H1 (cell line): ENCODE measurements at regions not wholly inside any gene's neighbourhood (a gene's known extent, or its start where the extent isn't known, plus 50 kb on each side); places are given as distances from the start of the nearest gene placed in this dataset.

Experiments used
- CTCF ChIA-PET: fragments of 300-600 bp; sonication (Branson Sonifier 250); formaldehyde crosslinking; loops from one replicate; lab custom pipeline; 2021; ENCODE audit not compliant: partially characterized antibody; lab: Charles Lee
- POLR2A ChIA-PET: fragments of 300-600 bp; sonication (Branson Sonifier 250); formaldehyde crosslinking; loops from one replicate; lab custom pipeline; 2021; ENCODE audit warnings: inconsistent platforms; ENCODE audit not compliant: partially characterized antibody; lab: Charles Lee
- DNase-seq, 2 experiments: peaks; one replicate each; pipeline versions ENCODE4 v3.0.0 to v3.0.0-alpha.2; 2010 to 2022; ENCODE audit warnings: low spot score in 2 of 2, low read depth in 1 of 2, mixed read lengths in 1 of 2
- FAIRE-seq: peaks from 2 replicates; lab custom pipeline; 2011; peaks lifted over from hg19 to GRCh38; lab: Jason Lieb, UNC
- H2AFZ ChIP-seq: 2 replicates; pipeline ENCODE4 v1.8.1; 2012; ENCODE audit warnings: low read length, inconsistent platforms
- H2AK5ac ChIP-seq: 2 replicates; pipeline ENCODE4 v1.6.1; 2013; ENCODE audit warnings: low read depth, low read length
- H2BK120ac ChIP-seq: replicated peaks from 2 replicates; pipeline ENCODE3; 2013; ENCODE audit warnings: low read depth, low read length, inconsistent platforms
- H2BK12ac ChIP-seq: 2 replicates; pipeline ENCODE4 v1.6.1; 2013; ENCODE audit warnings: low read depth, low read length
- H2BK15ac ChIP-seq: 2 replicates; pipeline ENCODE4 v1.6.1; 2013; ENCODE audit warnings: low read length
- H2BK20ac ChIP-seq: 2 replicates; pipeline ENCODE4 v1.6.1; 2013; ENCODE audit warnings: low read length
- H2BK5ac ChIP-seq: 2 replicates; pipeline ENCODE4 v1.6.1; 2013; ENCODE audit warnings: low read depth, low read length
- H3K14ac ChIP-seq: 2 replicates; pipeline ENCODE4 v1.6.1; 2013; ENCODE audit warnings: inconsistent platforms; ENCODE audit not compliant: insufficient read length
- H3K18ac ChIP-seq: 2 replicates; pipeline ENCODE4 v1.6.1; 2013; ENCODE audit warnings: low read length; ENCODE audit errors: extremely low read depth
- H3K23ac ChIP-seq: 2 replicates; pipeline ENCODE4 v1.6.1; 2013; ENCODE audit warnings: inconsistent platforms; ENCODE audit not compliant: insufficient read length
- H3K23me2 ChIP-seq: 2 replicates; pipeline ENCODE4 v1.6.1; 2013; ENCODE audit warnings: low read depth, low read length
- H3K27ac ChIP-seq: 2 replicates; pipeline ENCODE4 v1.6.1; 2011; ENCODE audit warnings: low read depth, low read length, inconsistent platforms
- H3K27me3 ChIP-seq, 4 experiments: replicated peaks in 1 of 4; 1 replicate in 1 of 4; 2 replicates in 3 of 4; pipeline versions ENCODE4 v1.6.1 to v1.8.1; 2011 to 2013; ENCODE audit warnings: low read length in 3 of 4, mild to moderate bottlenecking in 3 of 4, inconsistent platforms in 2 of 4, mixed read lengths in 2 of 4, moderate library complexity in 1 of 4; ENCODE audit not compliant: control insufficient read depth in 3 of 4, insufficient read depth in 3 of 4; ENCODE audit errors: extremely low read depth in 1 of 4
- H3K36me3 ChIP-seq, 4 experiments: 2 replicates each; pipeline versions ENCODE4 v1.6.1 to v1.8.1; 2011 to 2013; ENCODE audit warnings: mild to moderate bottlenecking in 4 of 4, low read length in 3 of 4, moderate library complexity in 2 of 4, control low read depth in 1 of 4, inconsistent platforms in 1 of 4; ENCODE audit not compliant: insufficient read depth in 4 of 4, control insufficient read depth in 2 of 4
- H3K4ac ChIP-seq: replicated peaks from 2 replicates; pipeline ENCODE3; 2013; ENCODE audit warnings: low read length, low read depth, mixed read lengths, inconsistent platforms; ENCODE audit not compliant: insufficient read length
- H3K4me1 ChIP-seq, 4 experiments: replicated peaks in 1 of 4; 1 replicate in 1 of 4; 2 replicates in 3 of 4; pipeline versions ENCODE4 v1.6.1 to v1.8.1; 2011 to 2013; ENCODE audit warnings: low read length in 3 of 4, inconsistent platforms in 2 of 4, mixed read lengths in 1 of 4; ENCODE audit not compliant: insufficient read depth in 4 of 4, control insufficient read depth in 3 of 4
- H3K4me2 ChIP-seq, 2 experiments: 2 replicates each; pipeline versions ENCODE4 v1.6.1 to v1.8.1; 2011 to 2013; ENCODE audit warnings: low read depth in 2 of 2, low read length in 2 of 2, control low read depth in 1 of 2, inconsistent platforms in 1 of 2, mild to moderate bottlenecking in 1 of 2; ENCODE audit not compliant: insufficient read depth in 1 of 2
- H3K4me3 ChIP-seq, 4 experiments: fragments of 200-600, 300-600 bp in 1 of 4; sonication (generic), shearing (Covaris generic), sonication (Bioruptor Twin) in 1 of 4; 2 replicates each; pipeline versions ENCODE4 v1.5.1 to v1.8.1; 2011 to 2016; ENCODE audit warnings: low read length in 4 of 4, low read depth in 3 of 4, control low read depth in 2 of 4, inconsistent platforms in 2 of 4, mild to moderate bottlenecking in 2 of 4, mixed read lengths in 1 of 4, moderate library complexity in 1 of 4; ENCODE audit not compliant: insufficient read depth in 2 of 4; ENCODE audit errors: extremely low read depth in 1 of 4
- H3K56ac ChIP-seq: replicated peaks from 2 replicates; pipeline ENCODE3; 2013; ENCODE audit warnings: low read depth, mild to moderate bottlenecking, mixed read lengths, low read length, inconsistent platforms; ENCODE audit not compliant: insufficient read length
- H3K79me1 ChIP-seq: 2 replicates; pipeline ENCODE4 v1.6.1; 2013; ENCODE audit warnings: low read depth, low read length, control low read depth
- H3K79me2 ChIP-seq, 2 experiments: 2 replicates each; pipeline versions ENCODE4 v1.6.1 to v1.8.1; 2012 to 2013; ENCODE audit warnings: low read length in 2 of 2, mild to moderate bottlenecking in 2 of 2, inconsistent platforms in 1 of 2; ENCODE audit not compliant: insufficient read depth in 2 of 2, control insufficient read depth in 1 of 2
- H3K9ac ChIP-seq, 4 experiments: replicated peaks in 1 of 4; 1 replicate in 1 of 4; 2 replicates in 3 of 4; pipeline versions ENCODE4 v1.6.1 to v1.8.1; 2011 to 2013; ENCODE audit warnings: low read depth in 3 of 4, low read length in 3 of 4, control low read depth in 2 of 4, mild to moderate bottlenecking in 2 of 4, moderate library complexity in 2 of 4, inconsistent platforms in 1 of 4; ENCODE audit errors: extremely low read depth in 1 of 4
- H3K9me3 ChIP-seq, 2 experiments: 2 replicates each; pipeline versions ENCODE4 v1.6.1 to v1.8.1; 2012 to 2013; ENCODE audit warnings: mild to moderate bottlenecking in 2 of 2, moderate library complexity in 2 of 2, control low read depth in 1 of 2, inconsistent platforms in 1 of 2, low read depth in 1 of 2, low read length in 1 of 2, mixed read lengths in 1 of 2; ENCODE audit not compliant: insufficient read depth in 2 of 2
- H4K20me1 ChIP-seq, 2 experiments: replicated peaks in 1 of 2; 2 replicates each; pipeline versions ENCODE3 to v1.8.1; 2011 to 2013; ENCODE audit warnings: inconsistent platforms in 2 of 2, low read length in 2 of 2, mild to moderate bottlenecking in 1 of 2; ENCODE audit not compliant: insufficient read depth in 2 of 2, control insufficient read depth in 1 of 2
- H4K5ac ChIP-seq: 2 replicates; pipeline ENCODE4 v1.6.1; 2013; ENCODE audit warnings: low read length, low read depth, mixed read lengths, inconsistent platforms; ENCODE audit not compliant: insufficient read length
- H4K8ac ChIP-seq: 2 replicates; pipeline ENCODE4 v1.8.0; 2013; ENCODE audit warnings: mild to moderate bottlenecking, moderate library complexity, low read length, inconsistent platforms; ENCODE audit not compliant: insufficient read depth; ENCODE audit errors: extremely low read depth
- H4K91ac ChIP-seq: replicated peaks from 2 replicates; pipeline ENCODE3; 2013; ENCODE audit warnings: low read length, mixed read lengths, inconsistent platforms; ENCODE audit not compliant: insufficient read length
- ATF2 ChIP-seq: IDR thresholded peaks from 2 replicates; pipeline ENCODE4 v1.6.1; 2012; ENCODE audit warnings: low read length, inconsistent platforms
- EP300 ChIP-seq, 2 experiments: IDR thresholded peaks; 1 replicate in 1 of 2; 2 replicates in 1 of 2; pipeline ENCODE4 v1.6.1; 2011 to 2012; ENCODE audit warnings: low read depth in 2 of 2, low read length in 2 of 2, mild to moderate bottlenecking in 2 of 2, borderline replicate concordance in 1 of 2, inconsistent platforms in 1 of 2, moderate library complexity in 1 of 2
- WGBS, 2 experiments: shearing (Covaris generic) in 1 of 2; methylation state at CpG; one replicate each; pipeline versions ENCODE4 v1.1.6 to v1.1.7; 2013 to 2015; ENCODE audit warnings: low lambda C conversion rate in 2 of 2, mixed read lengths in 2 of 2, inconsistent platforms in 1 of 2, low coverage in 1 of 2, missing lambda C conversion rate in 1 of 2; ENCODE audit not compliant: insufficient replicate concordance in 2 of 2, insufficient coverage in 1 of 2, insufficient read length in 1 of 2; ENCODE audit errors: extremely low coverage in 1 of 2, missing lambda C conversion rate in 1 of 2; 5-methylcytosine and 5-hydroxymethylcytosine counted together

- CTCF ChIA-PET = interaction anchor here (0.7 kb wide), 1 partner anchor 1784 kb away, joined by 3 read pairs; no protein-coding TSS in a partner anchor
- no peak for TF ChIP-seq ATF2
- no peak for TF ChIP-seq EP300 (IDR thresholded peaks at IDR 0.05; ENCODE audit: borderline replicate concordance in 1 of 2, low read depth in 2 of 2, low read length in 2 of 2)
Measured at GRCh38 chr2:53087874-53088461, 679.6 kb upstream of the CHAC2 start.

More at GRCh38 chr2:53087874-53088461, 679.6 kb upstream of the CHAC2 start:
- no peak overlapping the region for H2AK5ac ChIP-seq
- H3K27me3 ChIP-seq = no peaks in the 10 kb centered on the region
- H3K4ac ChIP-seq = no peak overlapping the region
- no peak overlapping the region for H3K56ac ChIP-seq
- 100% methylated on average over 1 to 2 of the region's 4 CpGs for WGBS, 2 experiments
- H2BK12ac ChIP-seq = no peak overlapping the region
- H4K91ac ChIP-seq = no peak overlapping the region
- DNase-seq = no peak
- H3K79me2 ChIP-seq = no peaks in the 10 kb centered on the region
- H3K23me2 ChIP-seq = peaks cover 2% of the 10 kb centered on the region; the same call in 1 of the 2 replicates
- no peaks in the 10 kb centered on the region for H4K20me1 ChIP-seq
- no peak overlapping the region for H2BK15ac ChIP-seq
- H3K9me3 ChIP-seq = no peaks in the 10 kb centered on the region
- H3K4me1 ChIP-seq = no peaks in the 10 kb centered on the region; a peak in 1 of 7 replicates
- H2AFZ ChIP-seq = no peak overlapping the region
- H3K14ac ChIP-seq = no peak overlapping the region
- H3K4me2 ChIP-seq = no peak overlapping the region
- no peak overlapping the region for H3K27ac ChIP-seq
- H3K4me3 ChIP-seq = no peak overlapping the region
- no peak overlapping the region for H3K23ac ChIP-seq
- POLR2A ChIA-PET = interaction anchor here (1.7 kb wide), 1 partner anchor 16 kb away, joined by 7 read pairs; no protein-coding TSS in a partner anchor
- H4K5ac ChIP-seq = no peak overlapping the region
- H2BK120ac ChIP-seq = no peak overlapping the region
- no peaks in the 10 kb centered on the region for H3K79me1 ChIP-seq
- no peak for FAIRE-seq
- no peak overlapping the region for H3K18ac ChIP-seq
- H3K9ac ChIP-seq = no peak overlapping the region
- no peaks in the 10 kb centered on the region for H3K36me3 ChIP-seq
- H2BK20ac ChIP-seq = no peak overlapping the region
- no peak overlapping the region for H2BK5ac ChIP-seq
- no peak overlapping the region for H4K8ac ChIP-seq
